Upper lobe of left lung (tissue), 6 donors: ENCODE measurements at regions not wholly inside any gene's neighbourhood (a gene's known extent, or its start where the extent isn't known, plus 50 kb on each side); places are given as distances from the start of the nearest gene placed in this dataset.

Experiments used
- ATAC-seq, 2 donors: fragments of 200-7000 bp; cut with Tn5 transposase; one replicate each; pipeline ENCODE4 v1.9.1; 2022; ENCODE audit warnings: mild to moderate bottlenecking in 2 of 2, moderate library complexity in 2 of 2; ENCODE audit not compliant: low FRiP score in 2 of 2
- DNase-seq, 2 donors: peaks; one replicate each; pipeline ENCODE4 v3.0.0-alpha.2; 2019 to 2020
- H3K27ac ChIP-seq, 4 donors: fragments of 200-600 bp; sonication (generic); one replicate each; pipeline ENCODE4 v1.5.1; 2016 to 2019
- H3K27me3 ChIP-seq, 4 donors: fragments of 200-600 bp; sonication (generic); one replicate each; pipeline ENCODE4 v1.5.1; 2017 to 2019
- H3K36me3 ChIP-seq, 4 donors: fragments of 200-600 bp; sonication (generic); one replicate each; pipeline ENCODE4 v1.5.1; 2016 to 2019
- H3K4me1 ChIP-seq, 4 donors: fragments of 200-600 bp; sonication (generic); one replicate each; pipeline ENCODE4 v1.5.1; 2018 to 2019
- H3K4me3 ChIP-seq, 4 donors: fragments of 200-600 bp; sonication (generic); one replicate each; pipeline ENCODE4 v1.5.1; 2017 to 2019; ENCODE audit warnings: mild to moderate bottlenecking in 2 of 4, moderate library complexity in 1 of 4
- H3K9me3 ChIP-seq, 4 donors: fragments of 200-600 bp; sonication (generic); one replicate each; pipeline ENCODE4 v1.5.1; 2018 to 2019
- CTCF ChIP-seq, 6 experiments: fragments of 450-650 bp in 4 of 6; fragments of 200-600 bp in 2 of 6; sonication (generic) in 2 of 6; IDR thresholded peaks; one replicate each; pipeline ENCODE4 v1.5.1; 2016 to 2019; ENCODE audit warnings: antibody characterized with exemption in 6 of 6
- EP300 ChIP-seq, 4 donors: sonication (generic); formaldehyde crosslinking; IDR thresholded peaks; one replicate each; pipeline ENCODE4 v1.5.1; 2017; ENCODE audit warnings: antibody characterized with exemption in 4 of 4, control low read depth in 2 of 4
- POLR2A ChIP-seq, 4 donors: fragments of 450-650 bp; IDR thresholded peaks; one replicate each; pipeline ENCODE4 v1.5.1; 2016 to 2017; ENCODE audit warnings: antibody characterized with exemption in 4 of 4, mild to moderate bottlenecking in 2 of 4
- POLR2AphosphoS5 ChIP-seq, 2 donors: sonication (generic); formaldehyde crosslinking; IDR thresholded peaks; one replicate each; pipeline ENCODE4 v1.5.1; 2017; ENCODE audit warnings: antibody characterized with exemption in 2 of 2
- WGBS, 2 donors: methylation state at CpG; one replicate each; pipeline ENCODE4 v1.1.5; 2017 to 2018; 5-methylcytosine and 5-hydroxymethylcytosine counted together
- donor health status: DM: no; HTN: no; CAD: no; lungs with moderate emphysema.
- donor health status: DM: no; HTN: yes; CAD: no; lungs with severe emphysema.

GRCh38 chr6:51456282-51456681 is 631.1 kb downstream of the PKHD1 start:
- Histone ChIP-seq H3K4me3 (no peak overlapping the region), H3K9me3 (no peaks in the 10 kb centered on the region), H3K4me1 (no peaks in the 10 kb centered on the region), H3K36me3 (no peaks in the 10 kb centered on the region), H3K27me3 (no peaks in the 10 kb centered on the region), H3K27ac (no peak overlapping the region)
- DNase-seq (no peak), ATAC-seq (no peak)
- TF ChIP-seq CTCF (IDR thresholded peaks at IDR 0.05) (no peak), EP300 (IDR thresholded peaks at IDR 0.05) (no peak), POLR2A (IDR thresholded peaks at IDR 0.05) (no peak), POLR2AphosphoS5 (IDR thresholded peaks at IDR 0.05) (no peak)

GRCh38 chr6:51459958-51460357 is 627.5 kb downstream of the PKHD1 start:
- WGBS, 2 donors = 29 to 32% methylated on average over 2 of the region's 2 CpGs
- H3K4me1 ChIP-seq = no peaks in the 10 kb centered on the region
- no peaks in the 10 kb centered on the region for H3K9me3 ChIP-seq
- no peak overlapping the region for H3K4me3 ChIP-seq
- TF ChIP-seq CTCF (IDR thresholded peaks at IDR 0.05) (no peak), POLR2AphosphoS5 (IDR thresholded peaks at IDR 0.05) (no peak), POLR2A (IDR thresholded peaks at IDR 0.05) (no peak), EP300 (IDR thresholded peaks at IDR 0.05) (no peak)
- no peak for ATAC-seq
- H3K27ac ChIP-seq = no peak overlapping the region
- no peaks in the 10 kb centered on the region for H3K36me3 ChIP-seq
- DNase-seq = no peak
- H3K27me3 ChIP-seq = no peaks in the 10 kb centered on the region

- no peak overlapping the region for H3K4me3 ChIP-seq
- TF ChIP-seq EP300 (IDR thresholded peaks at IDR 0.05) (no peak), CTCF (IDR thresholded peaks at IDR 0.05) (no peak), POLR2A (IDR thresholded peaks at IDR 0.05) (no peak), POLR2AphosphoS5 (IDR thresholded peaks at IDR 0.05) (no peak)
- no peak overlapping the region for H3K27ac ChIP-seq
- ATAC-seq = no peak
- no peaks in the 10 kb centered on the region for H3K27me3 ChIP-seq
- H3K4me1 ChIP-seq = no peaks in the 10 kb centered on the region
- DNase-seq = no peak
- H3K36me3 ChIP-seq = no peaks in the 10 kb centered on the region
- H3K9me3 ChIP-seq = no peaks in the 10 kb centered on the region
Measured at GRCh38 chr6:51462896-51463295, 624.5 kb downstream of the PKHD1 start.

- TF ChIP-seq POLR2AphosphoS5 (IDR thresholded peaks at IDR 0.05) (no peak), POLR2A (IDR thresholded peaks at IDR 0.05) (no peak), CTCF (IDR thresholded peaks at IDR 0.05) (no peak), EP300 (IDR thresholded peaks at IDR 0.05) (no peak)
- no peaks in the 10 kb centered on the region for H3K36me3 ChIP-seq
- no peak for DNase-seq
- H3K4me1 ChIP-seq = no peaks in the 10 kb centered on the region
- no peaks in the 10 kb centered on the region for H3K27me3 ChIP-seq
- ATAC-seq = no peak
- H3K9me3 ChIP-seq = no peaks in the 10 kb centered on the region
- H3K27ac ChIP-seq = no peak overlapping the region
- H3K4me3 ChIP-seq = no peak overlapping the region
- 88 to 91% methylated on average over 2 of the region's 2 CpGs for WGBS, 2 donors
Measured at GRCh38 chr6:51463321-51463720, 624.1 kb downstream of the PKHD1 start.

GRCh38 chr6:51464956-51465355 is 622.5 kb downstream of the PKHD1 start:
- H3K27me3 ChIP-seq = no peaks in the 10 kb centered on the region
- TF ChIP-seq EP300 (IDR thresholded peaks at IDR 0.05) = no peak
- TF ChIP-seq POLR2AphosphoS5 (IDR thresholded peaks at IDR 0.05) = no peak
- TF ChIP-seq POLR2A (IDR thresholded peaks at IDR 0.05) = no peak
- TF ChIP-seq CTCF (IDR thresholded peaks at IDR 0.05) = no peak
- DNase-seq (no peak), ATAC-seq (no peak)
- no peaks in the 10 kb centered on the region for H3K36me3 ChIP-seq
- WGBS, 2 donors = 76 to 85% methylated on average over 1 of the region's 1 CpG
- no peak overlapping the region for H3K27ac ChIP-seq
- H3K4me3 ChIP-seq = no peak overlapping the region
- no peaks in the 10 kb centered on the region for H3K9me3 ChIP-seq
- no peaks in the 10 kb centered on the region for H3K4me1 ChIP-seq
